Tibial nerve (tissue), 4 donors: ENCODE measurements at regions not wholly inside any gene's neighbourhood (a gene's known extent, or its start where the extent isn't known, plus 50 kb on each side); places are given as distances from the start of the nearest gene placed in this dataset.

Source experiments
- DNase-seq, 2 donors: peaks; one replicate each; pipeline ENCODE4 v3.0.0-alpha.2; 2019; ENCODE audit warnings: low spot score in 2 of 2
- H3K27ac ChIP-seq, 4 donors: fragments of 200-600 bp; sonication (generic) in 3 of 4; one replicate each; pipeline ENCODE4 v1.5.1; 2017 to 2019; ENCODE audit warnings: mild to moderate bottlenecking in 1 of 4
- H3K27me3 ChIP-seq, 2 donors: fragments of 200-600 bp; sonication (generic) in 1 of 2; one replicate each; pipeline versions ENCODE4 v1.5.1 to v1.6.0; 2017 to 2019
- H3K36me3 ChIP-seq, 3 donors: fragments of 200-600 bp; sonication (generic); one replicate each; pipeline ENCODE4 v1.5.1; 2018 to 2019
- H3K4me1 ChIP-seq, 4 donors: fragments of 200-600 bp; sonication (generic) in 3 of 4; one replicate each; pipeline ENCODE4 v1.5.1; 2017 to 2019
- H3K4me3 ChIP-seq, 4 donors: fragments of 200-600 bp; sonication (generic) in 3 of 4; one replicate each; pipeline ENCODE4 v1.5.1; 2017 to 2019; ENCODE audit warnings: mild to moderate bottlenecking in 1 of 4, moderate library complexity in 1 of 4
- H3K9me3 ChIP-seq, 4 donors: fragments of 200-600 bp; sonication (generic) in 3 of 4; one replicate each; pipeline ENCODE4 v1.5.1; 2017 to 2019
- CTCF ChIP-seq, 5 experiments: fragments of 200-600 bp in 3 of 5; fragments of 450-650 bp in 2 of 5; sonication (generic) in 3 of 5; IDR thresholded peaks; one replicate each; pipeline ENCODE4 v1.5.1; 2016 to 2019; ENCODE audit warnings: antibody characterized with exemption in 5 of 5, mild to moderate bottlenecking in 3 of 5, moderate library complexity in 2 of 5
- EP300 ChIP-seq, 2 donors: sonication (generic); formaldehyde crosslinking; IDR thresholded peaks; one replicate each; pipeline ENCODE4 v1.6.1; 2017; ENCODE audit warnings: antibody characterized with exemption in 2 of 2, mild to moderate bottlenecking in 1 of 2
- POLR2A ChIP-seq, 2 donors: fragments of 450-650 bp; IDR thresholded peaks; one replicate each; pipeline ENCODE4 v1.6.1; 2017; ENCODE audit warnings: antibody characterized with exemption in 2 of 2, mild to moderate bottlenecking in 2 of 2, moderate library complexity in 2 of 2
- WGBS, 2 donors: methylation state at CpG; one replicate each; pipeline ENCODE4 v1.1.5; 2018; 5-methylcytosine and 5-hydroxymethylcytosine counted together

GRCh38 chr3:153343988-153344782 is 182.2 kb downstream of the RAP2B start:
- Histone ChIP-seq H3K27ac (no peak overlapping the region), H3K36me3 (no peaks in the 10 kb centered on the region), H3K4me1 (peaks cover 0 to 1% (median under 1%) of the 10 kb centered on the region in 4 donors), H3K4me3 (no peak overlapping the region), H3K27me3 (no peaks in the 10 kb centered on the region), H3K9me3 (peaks cover 0 to 31% (median 0%) of the 10 kb centered on the region in 4 donors)
- no peak for TF ChIP-seq POLR2A (IDR thresholded peaks at IDR 0.05)
- no peak for TF ChIP-seq CTCF (IDR thresholded peaks at IDR 0.05)
- TF ChIP-seq EP300 (IDR thresholded peaks at IDR 0.05): no peak
- 91 to 94% methylated on average over 3 of the region's 3 CpGs for WGBS, 2 donors
- DNase-seq: no peak

DNA sequence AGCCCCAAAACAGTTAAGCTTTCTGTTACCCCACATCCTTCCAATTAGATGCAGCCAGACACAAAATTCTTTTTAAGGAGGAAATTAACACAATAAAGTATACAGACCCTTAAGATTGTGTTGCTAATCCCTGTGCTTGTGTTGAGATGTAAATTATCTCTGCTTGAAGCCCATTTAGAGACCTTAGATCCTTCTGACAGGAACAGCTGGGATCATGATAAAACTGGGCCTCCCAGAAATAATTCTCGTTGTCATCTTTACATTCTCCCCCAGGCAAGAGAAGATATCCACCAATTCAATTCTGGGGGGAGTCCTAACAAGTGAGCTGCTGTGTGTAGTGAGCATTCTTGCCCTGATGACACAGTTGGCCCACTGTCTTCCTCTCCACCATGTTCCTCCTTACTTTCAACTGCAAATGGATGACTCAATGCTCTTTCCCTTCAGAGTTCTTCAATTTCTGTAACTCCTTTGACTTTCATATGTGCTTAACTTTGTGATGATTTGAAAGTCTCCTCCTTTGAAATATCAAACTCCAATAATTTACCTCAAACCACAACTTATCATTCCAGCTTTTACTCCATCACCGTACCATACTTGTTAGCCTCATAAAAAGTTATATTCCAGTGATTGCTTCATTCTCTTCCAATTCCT is 186.6 kb downstream of the RAP2B start:
- WGBS, 2 donors: 52 to 60% methylated on average over 2 of the region's 2 CpGs
- Histone ChIP-seq H3K27me3 (no peaks in the 10 kb centered on the region), H3K9me3 (peaks cover 0 to 32% (median 0%) of the 10 kb centered on the region in 4 donors), H3K4me3 (no peak overlapping the region), H3K4me1 (no peaks in the 10 kb centered on the region), H3K36me3 (no peaks in the 10 kb centered on the region), H3K27ac (no peak overlapping the region)
- DNase-seq: no peak
- no peak for TF ChIP-seq EP300 (IDR thresholded peaks at IDR 0.05)
- no peak for TF ChIP-seq CTCF (IDR thresholded peaks at IDR 0.05)
- TF ChIP-seq POLR2A (IDR thresholded peaks at IDR 0.05): no peak

GRCh38 chr3:153349108-153349499 is 187.1 kb downstream of the RAP2B start:
- peaks cover 0 to 32% (median 0%) of the 10 kb centered on the region in 4 donors for H3K9me3 ChIP-seq
- no peak for DNase-seq
- H3K4me1 ChIP-seq: no peaks in the 10 kb centered on the region
- no peaks in the 10 kb centered on the region for H3K27me3 ChIP-seq
- H3K4me3 ChIP-seq: no peak overlapping the region
- 85 to 91% methylated on average over 1 of the region's 1 CpG for WGBS, 2 donors
- no peak overlapping the region for H3K27ac ChIP-seq
- no peak for TF ChIP-seq EP300 (IDR thresholded peaks at IDR 0.05)
- TF ChIP-seq CTCF (IDR thresholded peaks at IDR 0.05): no peak
- no peak for TF ChIP-seq POLR2A (IDR thresholded peaks at IDR 0.05)
- H3K36me3 ChIP-seq: no peaks in the 10 kb centered on the region

DNA sequence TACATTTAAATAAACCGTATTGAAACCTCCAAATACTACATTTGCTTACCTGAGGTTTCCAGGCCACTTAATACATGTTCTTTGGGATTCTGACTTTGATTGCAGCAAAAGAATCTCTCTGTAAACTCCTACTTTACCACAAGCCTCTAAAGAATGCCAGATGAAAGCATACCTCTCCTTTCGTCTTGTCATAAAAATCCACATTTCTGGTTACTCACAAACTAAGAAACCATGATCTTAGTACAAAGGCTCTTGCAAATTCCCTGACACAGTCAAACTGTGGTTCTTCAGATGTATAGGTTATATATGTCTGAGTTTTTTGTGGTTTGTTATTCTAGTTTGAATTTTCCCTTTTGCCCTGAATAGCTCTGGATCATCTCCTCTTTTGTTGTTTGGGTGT is 188.4 kb downstream of the RAP2B start:
- no peak for TF ChIP-seq EP300 (IDR thresholded peaks at IDR 0.05)
- TF ChIP-seq CTCF (IDR thresholded peaks at IDR 0.05): no peak
- TF ChIP-seq POLR2A (IDR thresholded peaks at IDR 0.05): no peak
- Histone ChIP-seq H3K27ac (no peak overlapping the region), H3K4me1 (no peaks in the 10 kb centered on the region), H3K4me3 (no peak overlapping the region), H3K27me3 (no peaks in the 10 kb centered on the region), H3K9me3 (peaks cover 0 to 32% (median 0%) of the 10 kb centered on the region in 4 donors), H3K36me3 (no peaks in the 10 kb centered on the region)
- no peak for DNase-seq
- 73 to 82% methylated on average over 2 of the region's 2 CpGs for WGBS, 2 donors

DNA sequence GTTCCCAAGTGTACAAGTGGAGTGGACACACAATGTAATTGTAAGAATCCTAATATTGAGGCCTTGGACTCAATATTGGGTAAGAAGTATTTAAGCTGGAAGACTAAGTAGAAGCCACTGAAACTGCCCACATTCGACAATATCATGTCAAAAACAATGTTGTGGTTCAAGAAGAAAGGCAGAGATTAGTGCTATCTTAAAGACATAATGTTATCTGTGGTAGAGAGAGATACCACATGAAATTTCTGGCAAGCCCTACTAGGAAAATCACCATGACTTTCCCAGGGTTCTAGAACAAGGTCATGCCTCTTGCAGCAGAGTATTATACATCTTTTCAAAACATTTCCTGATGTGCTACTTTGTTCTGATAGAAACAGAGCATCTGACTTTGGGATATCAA is 192.6 kb downstream of the RAP2B start:
- Histone ChIP-seq H3K9me3 (peaks cover 0 to 9% (median 0%) of the 10 kb centered on the region in 4 donors), H3K36me3 (no peaks in the 10 kb centered on the region), H3K27ac (no peak overlapping the region), H3K4me3 (no peak overlapping the region), H3K27me3 (no peaks in the 10 kb centered on the region), H3K4me1 (no peaks in the 10 kb centered on the region)
- WGBS, 2 donors: 90 to 96% methylated on average over 1 of the region's 1 CpG
- no peak for DNase-seq
- TF ChIP-seq EP300 (IDR thresholded peaks at IDR 0.05): no peak
- no peak for TF ChIP-seq CTCF (IDR thresholded peaks at IDR 0.05)
- no peak for TF ChIP-seq POLR2A (IDR thresholded peaks at IDR 0.05)
